Stimulated activated CD8-positive, alpha-beta memory T cell treated with anti-CD3 and anti-CD28 coated beads, Interleukin-4, amount 100 ng/mL, for 4 hours (primary cell): ENCODE measurements at regions not wholly inside any gene's neighbourhood (a gene's known extent, or its start where the extent isn't known, plus 50 kb on each side); places are given as distances from the start of the nearest gene placed in this dataset.

Experiments
- DNase-seq, 2 donors: peaks; one replicate each; pipeline ENCODE4 v3.0.0-alpha.2; 2020; ENCODE audit warnings: low read depth in 2 of 2, low spot score in 1 of 2

DNA sequence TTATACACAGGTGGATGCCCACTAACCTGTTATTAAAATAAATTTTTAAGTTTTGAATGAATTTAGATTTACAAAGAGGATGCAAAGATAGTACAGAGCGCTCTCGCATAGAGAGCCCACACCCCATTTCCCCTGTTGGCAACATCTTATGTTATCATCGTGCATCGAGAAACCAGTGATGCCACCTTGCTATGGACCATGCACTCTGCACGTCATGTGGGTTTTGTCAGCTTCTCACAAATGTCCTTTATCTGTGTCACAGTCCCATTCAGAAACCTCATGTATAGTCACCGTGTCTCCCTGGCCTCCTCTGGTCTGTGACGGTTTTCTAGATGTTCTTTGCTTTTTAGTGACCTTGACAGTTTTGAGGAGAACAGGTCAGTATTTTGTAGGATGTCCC lies 60.0 kb downstream of the ING1 start:
- DNase-seq, result no peak

- DNase-seq, result no peak
These were observed 60.6 kb downstream of the ING1 start for GRCh38 chr13:110774051-110774450.

- DNase-seq, result no peak
These were observed 61.0 kb downstream of the ING1 start for GRCh38 chr13:110774490-110774889.

DNA sequence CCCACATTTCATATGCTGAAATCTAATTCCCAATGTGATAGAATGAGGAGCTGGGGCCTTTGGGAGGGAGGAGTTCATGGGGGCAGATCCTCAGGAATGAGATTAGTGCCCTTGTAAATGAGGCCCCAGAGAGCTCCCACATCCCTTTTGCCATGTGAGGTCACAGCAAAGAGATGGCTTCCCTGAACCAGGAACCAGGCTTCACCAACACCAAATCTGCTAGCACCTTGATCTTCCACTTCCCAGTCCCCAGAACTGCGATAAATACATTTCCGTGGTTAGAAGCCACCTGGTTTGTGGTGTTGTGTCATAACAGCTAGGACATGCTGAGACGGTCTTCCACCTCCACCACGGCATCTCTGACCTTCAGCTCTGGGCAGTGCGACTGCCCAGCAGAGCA lies 62.1 kb downstream of the ING1 start:
- no peak for DNase-seq

- DNase-seq, result no peak
These were observed 63.8 kb downstream of the ING1 start for GRCh38 chr13:110777251-110777820.

DNA sequence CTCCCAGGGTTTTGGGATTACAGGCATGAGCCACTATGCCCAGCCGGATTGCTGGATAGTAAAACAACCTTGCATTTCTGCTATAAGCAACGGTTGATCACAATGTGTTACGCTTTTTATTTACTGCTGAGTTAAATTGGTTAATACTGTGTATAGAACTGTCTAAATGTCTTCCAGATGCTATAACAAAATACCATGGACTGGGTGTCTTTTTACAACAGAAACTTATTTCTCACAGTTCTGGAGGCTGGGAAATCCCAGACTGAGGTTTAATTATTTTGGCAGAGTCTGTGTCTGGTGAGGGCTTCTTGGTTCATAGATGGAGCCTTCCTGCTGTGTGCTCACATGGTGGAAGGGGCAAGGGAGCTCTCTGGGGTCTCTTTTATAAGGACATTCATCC lies 65.5 kb downstream of the ING1 start:
- DNase-seq, result no peak

GRCh38 chr13:110780422-110780821 lies 66.9 kb downstream of the ING1 start:
- DNase-seq, result no peak

DNA sequence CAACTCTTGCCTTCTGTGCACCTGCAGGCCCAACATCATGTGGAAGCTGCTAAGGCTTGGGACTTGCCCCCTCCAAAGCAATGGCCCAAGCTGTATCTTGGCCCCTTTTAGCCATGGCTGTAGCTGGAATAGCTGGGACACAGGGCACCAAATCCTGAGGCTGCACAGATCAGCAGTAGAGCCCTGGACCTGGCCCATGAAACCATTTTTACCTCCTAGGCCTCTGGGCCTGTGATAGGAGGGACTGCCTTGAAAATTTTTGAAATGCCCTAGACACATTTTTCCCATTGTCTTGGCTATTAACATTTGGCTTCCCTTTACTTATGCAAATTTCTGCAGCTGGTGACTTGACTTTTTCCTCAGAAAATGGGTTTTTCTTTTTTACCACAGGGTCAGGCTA lies 68.7 kb downstream of the ING1 start:
- no peak for DNase-seq

GRCh38 chr13:110784704-110785103 lies 71.2 kb downstream of the ING1 start:
- no peak for DNase-seq

DNA sequence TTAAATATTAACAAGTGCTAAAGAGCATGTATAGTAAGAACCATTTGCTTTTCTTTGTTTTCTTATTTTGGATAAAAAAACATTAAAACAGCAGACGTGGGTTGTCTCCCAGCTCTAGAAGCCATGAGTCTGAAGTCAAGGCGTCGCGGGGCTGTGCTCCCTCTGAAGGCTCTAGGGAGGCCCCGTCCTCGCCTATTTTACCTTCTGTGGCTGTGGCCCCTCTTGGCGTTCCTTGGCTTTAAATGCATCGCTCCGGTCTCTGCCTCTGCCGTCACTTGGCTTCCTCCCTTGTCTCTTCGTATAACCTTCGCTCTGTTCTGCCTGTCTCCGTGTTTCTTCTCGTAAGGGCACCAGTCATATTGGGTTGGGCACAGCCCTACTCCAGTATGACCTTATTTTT lies 75.3 kb downstream of the ING1 start:
- no peak for DNase-seq

DNA sequence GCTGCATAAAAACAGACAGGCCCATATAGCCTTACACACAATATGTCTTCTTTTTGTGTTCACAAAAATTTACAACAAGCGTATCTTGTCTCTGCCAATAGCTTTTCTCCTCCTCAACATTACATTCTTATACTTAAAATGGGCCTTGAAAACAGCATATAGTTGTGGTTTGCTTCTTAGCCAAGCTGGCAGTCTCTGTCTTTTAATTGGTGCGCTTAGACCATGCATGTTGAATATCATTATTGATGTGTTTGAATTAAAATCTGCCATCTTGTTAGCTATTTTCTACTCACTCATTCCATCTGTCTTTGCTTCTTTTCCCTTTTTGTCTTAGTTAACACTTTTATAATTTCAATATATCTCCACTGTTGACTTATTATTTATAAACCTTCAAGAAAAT lies 76.4 kb downstream of the ING1 start:
- no peak for DNase-seq

DNA sequence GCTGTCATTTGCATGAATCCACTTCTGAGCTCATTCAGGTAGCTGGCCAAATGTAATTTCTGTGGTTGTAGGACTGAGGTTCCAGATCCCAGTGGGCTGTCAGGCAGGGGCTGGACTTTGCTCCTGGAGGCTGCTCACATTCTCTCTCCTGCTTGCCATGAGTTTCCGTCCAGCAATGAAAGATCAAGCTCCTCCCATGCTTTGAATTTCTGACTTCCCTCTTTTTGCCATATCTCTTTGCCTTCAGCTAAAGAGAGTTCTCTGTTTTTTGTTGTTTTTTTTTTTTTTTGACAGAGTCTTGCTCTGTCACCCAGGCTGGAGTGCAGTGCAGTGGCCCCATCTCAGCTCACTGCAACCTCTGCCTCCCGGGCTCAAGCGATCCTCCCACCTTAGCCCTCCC lies 76.9 kb downstream of the ING1 start:
- no peak for DNase-seq

DNA sequence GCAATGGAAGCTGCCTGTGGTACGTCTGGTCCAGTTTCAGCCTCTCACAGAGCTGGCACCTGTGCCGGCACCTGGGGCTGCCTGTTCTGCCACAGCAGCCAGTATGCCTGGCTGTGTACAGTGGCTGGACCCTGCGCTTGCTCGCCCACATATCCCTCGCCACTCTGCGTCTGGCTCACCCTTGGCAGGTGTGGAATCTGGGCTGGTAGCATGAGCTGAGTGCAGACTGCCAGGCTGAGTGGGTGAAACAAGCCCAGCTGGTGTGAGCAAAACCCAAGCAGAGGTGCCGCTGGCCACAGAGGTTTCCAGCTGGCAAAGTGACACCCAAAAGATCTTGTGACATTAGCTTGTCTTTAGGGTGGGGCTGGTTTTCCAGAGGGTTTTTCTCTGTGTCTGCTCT lies 80.7 kb downstream of the ING1 start:
- DNase-seq, result no peak

- DNase-seq, result no peak
These were observed 83.9 kb downstream of the ING1 start for GRCh38 chr13:110797230-110797877.

GRCh38 chr13:110798081-110798994 lies 84.8 kb downstream of the ING1 start:
- no peak for DNase-seq

- no peak for DNase-seq
These were observed 86.0 kb downstream of the ING1 start for GRCh38 chr13:110799246-110800236.

GRCh38 chr13:110801044-110801443 lies 87.5 kb downstream of the ING1 start:
- no peak for DNase-seq

GRCh38 chr13:110802260-110802659 lies 88.8 kb downstream of the ING1 start:
- DNase-seq, result no peak

- DNase-seq, result no peak
These were observed 93.1 kb downstream of the ING1 start for GRCh38 chr13:110806636-110807035.

DNA sequence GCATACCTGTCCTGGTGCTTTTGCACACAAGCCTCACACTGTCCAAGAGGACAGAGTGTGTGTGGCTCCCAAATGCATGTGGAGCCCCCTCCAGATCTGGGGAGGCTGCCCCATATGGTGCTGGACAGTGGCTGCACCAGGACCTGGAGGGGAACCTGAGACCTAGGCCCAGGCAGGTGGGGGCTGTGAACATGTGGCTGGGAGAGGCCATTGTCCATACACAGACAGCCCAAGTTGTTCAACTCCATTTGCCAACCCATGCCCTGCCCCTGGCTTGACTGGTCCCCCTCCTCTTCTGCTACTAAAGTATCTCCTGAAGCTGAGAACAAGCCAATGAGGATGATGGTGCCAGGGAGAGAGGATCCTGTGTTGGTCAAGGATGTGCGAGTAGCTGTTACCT lies 94.0 kb downstream of the ING1 start:
- DNase-seq, result no peak

- DNase-seq, result no peak
These were observed 94.6 kb downstream of the ING1 start for GRCh38 chr13:110808138-110808537.
